ENCODE measurements at regions not wholly inside any gene's neighbourhood (a gene's known extent, or its start where the extent isn't known, plus 50 kb on each side); places are given as distances from the start of the nearest gene placed in this dataset.

GRCh38 chr1:30277415-30277814 is 446.0 kb downstream of the MATN1 start:
- peaks cover 7% of the 10 kb centered on the region; the same call in 1 of the 2 replicates for H3K27me3 ChIP-seq (ENCODE audit: control insufficient read depth, low read length)
- no peaks in the 10 kb centered on the region for H3K4me1 ChIP-seq (ENCODE audit: control insufficient read depth, low read length)
- H3K27ac ChIP-seq (ENCODE audit: low read depth, low read length), result no peak overlapping the region
- H3K9me3 ChIP-seq (ENCODE audit: control insufficient read depth, insufficient read depth, low read length), result peaks cover 12% of the 10 kb centered on the region; the same call in 1 of the 2 replicates
- H3K9me2 ChIP-seq (replicated peaks; ENCODE audit: control insufficient read depth, low read length), result no peaks in the 10 kb centered on the region
- H3K4me2 ChIP-seq (ENCODE audit: low read length), result no peak overlapping the region
- TF ChIP-seq EZH2phosphoT487 (IDR thresholded peaks at IDR 0.05; ENCODE audit: borderline replicate concordance, low read length), result no peak
- no peak for TF ChIP-seq CTCF (IDR thresholded peaks at IDR 0.05; ENCODE audit: low read depth, low read length, poor library complexity, severe bottlenecking)
- H4K20me1 ChIP-seq (ENCODE audit: control insufficient read depth, insufficient read depth, low read depth, low read length), result no peaks in the 10 kb centered on the region
- H3K4me3 ChIP-seq (ENCODE audit: low read length), result no peak overlapping the region
- no peaks in the 10 kb centered on the region for H3K79me2 ChIP-seq (ENCODE audit: control insufficient read depth, low read length)
- H3F3A ChIP-seq (ENCODE audit: control insufficient read depth, insufficient read depth), result no peaks in the 10 kb centered on the region
- no peaks in the 10 kb centered on the region for H3K36me3 ChIP-seq (ENCODE audit: control insufficient read depth, low read length)

- no peaks in the 10 kb centered on the region for H3K9me2 ChIP-seq (replicated peaks; ENCODE audit: control insufficient read depth, low read length)
- TF ChIP-seq EZH2phosphoT487 (IDR thresholded peaks at IDR 0.05; ENCODE audit: borderline replicate concordance, low read length), result no peak
- no peak for TF ChIP-seq CTCF (IDR thresholded peaks at IDR 0.05; ENCODE audit: low read depth, low read length, poor library complexity, severe bottlenecking)
- no peak overlapping the region for H3K27ac ChIP-seq (ENCODE audit: low read depth, low read length)
- peaks cover 12% of the 10 kb centered on the region; the same call in 1 of the 2 replicates for H3K9me3 ChIP-seq (ENCODE audit: control insufficient read depth, insufficient read depth, low read length)
- no peaks in the 10 kb centered on the region for H3K4me1 ChIP-seq (ENCODE audit: control insufficient read depth, low read length)
- no peaks in the 10 kb centered on the region for H3K79me2 ChIP-seq (ENCODE audit: control insufficient read depth, low read length)
- H3K36me3 ChIP-seq (ENCODE audit: control insufficient read depth, low read length), result no peaks in the 10 kb centered on the region
- H3F3A ChIP-seq (ENCODE audit: control insufficient read depth, insufficient read depth), result no peaks in the 10 kb centered on the region
- no peak overlapping the region for H3K4me3 ChIP-seq (ENCODE audit: low read length)
- H3K27me3 ChIP-seq (ENCODE audit: control insufficient read depth, low read length), result peaks cover under 1% of the 10 kb centered on the region; the same call in 1 of the 2 replicates
- H4K20me1 ChIP-seq (ENCODE audit: control insufficient read depth, insufficient read depth, low read depth, low read length), result no peaks in the 10 kb centered on the region
- no peak overlapping the region for H3K4me2 ChIP-seq (ENCODE audit: low read length)
These were observed 447.2 kb downstream of the MATN1 start for GRCh38 chr1:30275926-30276764.

GRCh38 chr1:30274976-30275621 is 448.3 kb downstream of the MATN1 start:
- no peaks in the 10 kb centered on the region for H4K20me1 ChIP-seq (ENCODE audit: control insufficient read depth, insufficient read depth, low read depth, low read length)
- no peaks in the 10 kb centered on the region for H3K36me3 ChIP-seq (ENCODE audit: control insufficient read depth, low read length)
- H3K79me2 ChIP-seq (ENCODE audit: control insufficient read depth, low read length), result no peaks in the 10 kb centered on the region
- H3K9me2 ChIP-seq (replicated peaks; ENCODE audit: control insufficient read depth, low read length), result no peaks in the 10 kb centered on the region
- no peak overlapping the region for H3K4me2 ChIP-seq (ENCODE audit: low read length)
- no peak overlapping the region for H3K4me3 ChIP-seq (ENCODE audit: low read length)
- H3K9me3 ChIP-seq (ENCODE audit: control insufficient read depth, insufficient read depth, low read length), result peaks cover 12% of the 10 kb centered on the region; the same call in 1 of the 2 replicates
- no peaks in the 10 kb centered on the region for H3F3A ChIP-seq (ENCODE audit: control insufficient read depth, insufficient read depth)
- TF ChIP-seq EZH2phosphoT487 (IDR thresholded peaks at IDR 0.05; ENCODE audit: borderline replicate concordance, low read length) (no peak), CTCF (IDR thresholded peaks at IDR 0.05; ENCODE audit: low read depth, low read length, poor library complexity, severe bottlenecking) (no peak)
- H3K27me3 ChIP-seq (ENCODE audit: control insufficient read depth, low read length), result no peaks in the 10 kb centered on the region
- H3K27ac ChIP-seq (ENCODE audit: low read depth, low read length), result no peak overlapping the region
- H3K4me1 ChIP-seq (ENCODE audit: control insufficient read depth, low read length), result no peaks in the 10 kb centered on the region
